Epithelial cell of esophagus (primary cell): ENCODE measurements at regions not wholly inside any gene's neighbourhood (a gene's known extent, or its start where the extent isn't known, plus 50 kb on each side); places are given as distances from the start of the nearest gene placed in this dataset.

ENCODE experiments used
- DNase-seq: peaks from one replicate; pipeline ENCODE4 v3.0.0; 2010; ENCODE audit warnings: low read depth
- H3K4me3 ChIP-seq: 2 replicates; pipeline ENCODE4 v1.5.1; 2011; ENCODE audit warnings: mild to moderate bottlenecking, low read length, control low read depth
- TF ChIP-seq, protein P1 (sequence below): IDR thresholded peaks from 2 replicates; pipeline ENCODE4 v1.5.1; 2011; ENCODE audit warnings: low read depth, mild to moderate bottlenecking, low read length, control low read depth, inconsistent platforms; ENCODE audit not compliant: insufficient read depth; ENCODE audit errors: missing control alignments

DNA sequence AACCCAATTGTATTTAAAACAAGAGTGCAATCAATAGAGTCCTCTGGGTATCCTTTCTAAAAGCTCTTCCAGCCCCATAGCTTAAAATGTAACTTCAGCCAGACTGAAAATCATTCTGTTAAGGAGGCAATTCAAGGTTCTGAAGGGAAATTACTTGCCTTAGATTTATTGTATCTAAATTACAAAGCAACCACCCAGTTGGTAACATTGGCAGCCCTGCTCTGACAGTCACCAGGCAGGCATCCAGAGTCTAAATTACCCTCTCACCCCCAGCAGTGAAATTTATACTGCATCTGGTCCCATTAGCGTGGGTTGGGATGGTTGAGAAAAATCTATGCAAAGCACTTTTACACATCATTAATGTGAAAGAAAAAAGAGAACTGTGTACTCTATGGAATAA lies 514.7 kb downstream of the MTRR start:
- TF ChIP-seq, protein P1, sequence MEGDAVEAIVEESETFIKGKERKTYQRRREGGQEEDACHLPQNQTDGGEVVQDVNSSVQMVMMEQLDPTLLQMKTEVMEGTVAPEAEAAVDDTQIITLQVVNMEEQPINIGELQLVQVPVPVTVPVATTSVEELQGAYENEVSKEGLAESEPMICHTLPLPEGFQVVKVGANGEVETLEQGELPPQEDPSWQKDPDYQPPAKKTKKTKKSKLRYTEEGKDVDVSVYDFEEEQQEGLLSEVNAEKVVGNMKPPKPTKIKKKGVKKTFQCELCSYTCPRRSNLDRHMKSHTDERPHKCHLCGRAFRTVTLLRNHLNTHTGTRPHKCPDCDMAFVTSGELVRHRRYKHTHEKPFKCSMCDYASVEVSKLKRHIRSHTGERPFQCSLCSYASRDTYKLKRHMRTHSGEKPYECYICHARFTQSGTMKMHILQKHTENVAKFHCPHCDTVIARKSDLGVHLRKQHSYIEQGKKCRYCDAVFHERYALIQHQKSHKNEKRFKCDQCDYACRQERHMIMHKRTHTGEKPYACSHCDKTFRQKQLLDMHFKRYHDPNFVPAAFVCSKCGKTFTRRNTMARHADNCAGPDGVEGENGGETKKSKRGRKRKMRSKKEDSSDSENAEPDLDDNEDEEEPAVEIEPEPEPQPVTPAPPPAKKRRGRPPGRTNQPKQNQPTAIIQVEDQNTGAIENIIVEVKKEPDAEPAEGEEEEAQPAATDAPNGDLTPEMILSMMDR: no peak
- DNase-seq: no peak
- no peak overlapping the region for H3K4me3 ChIP-seq

DNA sequence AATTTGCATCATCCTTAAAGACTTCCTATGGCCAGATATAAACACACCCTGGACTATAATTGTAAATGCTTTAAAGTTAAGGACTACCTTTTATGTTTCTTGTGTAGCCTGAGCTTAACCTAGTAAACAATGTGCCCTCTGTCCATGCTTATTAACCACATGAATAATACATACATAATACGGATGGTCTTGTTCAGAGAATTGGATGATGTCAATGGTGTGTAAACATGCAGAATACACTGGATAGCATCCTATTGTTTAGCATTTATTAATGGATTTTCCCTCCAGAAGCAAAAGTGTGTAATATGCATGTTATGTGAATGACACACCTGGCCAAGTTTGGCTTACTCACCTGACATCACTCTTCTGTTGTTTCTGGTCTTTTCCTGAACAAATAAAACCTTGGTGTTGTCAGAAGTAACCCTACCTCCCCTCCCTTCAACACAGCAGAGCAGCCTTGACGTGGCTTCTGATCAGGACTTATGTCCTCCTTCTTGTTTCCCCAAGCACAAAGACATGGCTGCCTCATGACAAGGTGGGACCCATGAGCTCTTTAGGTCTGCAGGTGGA lies 517.9 kb downstream of the MTRR start:
- no peak for DNase-seq
- TF ChIP-seq, protein P1: no peak
- no peak overlapping the region for H3K4me3 ChIP-seq

DNA sequence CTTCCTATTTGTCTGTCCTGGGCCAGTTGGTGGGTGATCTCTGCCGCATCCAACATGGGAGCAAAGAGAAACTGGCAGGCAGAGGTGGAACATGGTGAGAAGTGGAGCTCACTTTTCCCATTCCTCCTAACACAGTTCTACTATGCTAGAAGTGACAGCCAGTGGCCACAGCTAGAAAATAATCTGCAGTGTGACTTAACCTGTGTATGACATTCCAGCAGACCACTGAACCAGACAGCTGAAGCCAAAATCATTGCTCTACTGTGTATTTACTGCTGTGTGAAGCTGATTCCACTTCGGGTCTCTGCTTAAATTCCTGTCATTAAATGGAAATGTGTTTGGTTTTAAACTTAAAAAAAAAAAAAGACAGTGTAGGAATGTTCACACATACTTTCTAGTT lies 523.0 kb downstream of the MTRR start:
- TF ChIP-seq, protein P1: no peak
- no peak overlapping the region for H3K4me3 ChIP-seq
- DNase-seq: no peak

DNA sequence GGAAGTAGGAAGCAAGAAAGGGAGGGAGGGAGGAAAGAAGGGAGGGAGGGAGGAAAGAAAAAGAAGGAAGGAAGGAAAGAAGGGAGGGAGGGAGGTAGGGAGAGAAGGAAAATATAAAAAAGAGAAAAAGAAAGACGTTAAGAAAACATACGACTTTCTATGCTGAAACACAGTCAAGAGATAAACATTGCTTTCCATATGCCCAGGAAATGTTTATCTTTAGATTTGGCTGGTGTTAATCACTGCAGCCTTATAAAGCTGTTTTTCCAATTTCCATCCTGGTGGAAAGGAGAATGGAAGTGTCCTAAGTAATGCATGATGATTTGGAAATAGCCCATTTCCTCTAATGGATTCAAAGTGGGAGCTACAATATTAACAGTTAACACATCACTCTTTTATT lies 524.3 kb downstream of the MTRR start:
- TF ChIP-seq, protein P1: no peak
- no peak overlapping the region for H3K4me3 ChIP-seq
- DNase-seq: no peak

DNA sequence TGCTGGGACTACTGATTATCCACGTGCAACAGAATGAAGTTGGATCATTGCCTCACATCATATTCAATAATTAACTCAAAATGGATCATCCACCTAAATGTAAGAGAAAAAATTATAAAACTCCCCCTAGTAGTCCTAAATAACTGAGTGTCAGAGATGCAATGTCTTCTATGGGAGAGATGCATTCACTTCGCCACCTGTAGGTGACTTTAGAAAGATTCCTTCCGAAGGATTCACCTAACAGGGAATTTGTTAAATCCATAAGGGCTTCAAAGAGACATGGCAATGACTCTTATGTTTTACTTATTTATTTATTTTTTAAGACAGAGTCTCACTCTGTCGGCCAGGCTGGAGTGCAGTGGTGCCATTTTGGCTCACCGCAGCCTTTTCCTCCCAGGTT lies 526.0 kb downstream of the MTRR start:
- DNase-seq: no peak
- TF ChIP-seq, protein P1: no peak
- H3K4me3 ChIP-seq: no peak overlapping the region

DNA sequence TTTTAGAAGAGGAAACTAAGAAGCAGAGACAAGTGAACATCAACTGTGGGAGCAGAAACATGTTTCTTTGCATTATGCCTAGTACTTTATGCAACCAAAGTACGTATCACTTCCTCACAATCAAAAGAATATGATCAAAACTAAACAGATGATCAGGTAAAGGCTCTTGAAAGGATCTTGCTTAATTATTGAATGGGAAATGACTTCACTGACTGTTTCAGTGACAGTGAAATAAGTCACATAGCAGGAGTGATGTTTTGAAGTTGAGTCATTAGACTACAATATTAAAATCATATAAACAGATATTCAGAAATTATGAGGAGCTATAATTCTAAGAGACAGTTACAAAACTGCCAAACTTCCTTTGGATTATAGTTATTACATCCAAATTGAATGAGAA lies 527.3 kb downstream of the MTRR start:
- DNase-seq: no peak
- TF ChIP-seq, protein P1: no peak
- no peak overlapping the region for H3K4me3 ChIP-seq

DNA sequence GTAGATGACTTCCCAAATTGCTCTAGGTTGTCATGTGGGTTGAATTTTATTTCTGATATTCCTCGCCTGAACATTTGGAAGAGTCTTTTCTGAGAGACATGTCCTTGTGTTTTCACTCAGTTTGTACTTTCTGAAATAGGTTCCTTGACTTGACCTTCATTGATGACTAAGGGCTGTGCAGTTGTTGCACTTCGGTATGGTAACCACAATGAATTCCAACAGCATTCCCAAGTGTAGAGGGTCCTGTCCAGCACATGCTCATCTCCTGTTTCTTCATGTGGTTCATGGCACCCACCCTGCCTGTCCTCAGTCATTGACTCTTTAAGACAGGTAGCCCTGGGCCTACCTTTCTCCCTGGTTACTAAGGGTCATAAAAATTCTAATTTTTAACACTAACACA lies 527.8 kb downstream of the MTRR start:
- TF ChIP-seq, protein P1: no peak
- DNase-seq: no peak
- H3K4me3 ChIP-seq: no peak overlapping the region
